ENCODE measurements at regions not wholly inside any gene's neighbourhood (a gene's known extent, or its start where the extent isn't known, plus 50 kb on each side); places are given as distances from the start of the nearest gene placed in this dataset.

- TF ChIP-seq, protein P1, sequence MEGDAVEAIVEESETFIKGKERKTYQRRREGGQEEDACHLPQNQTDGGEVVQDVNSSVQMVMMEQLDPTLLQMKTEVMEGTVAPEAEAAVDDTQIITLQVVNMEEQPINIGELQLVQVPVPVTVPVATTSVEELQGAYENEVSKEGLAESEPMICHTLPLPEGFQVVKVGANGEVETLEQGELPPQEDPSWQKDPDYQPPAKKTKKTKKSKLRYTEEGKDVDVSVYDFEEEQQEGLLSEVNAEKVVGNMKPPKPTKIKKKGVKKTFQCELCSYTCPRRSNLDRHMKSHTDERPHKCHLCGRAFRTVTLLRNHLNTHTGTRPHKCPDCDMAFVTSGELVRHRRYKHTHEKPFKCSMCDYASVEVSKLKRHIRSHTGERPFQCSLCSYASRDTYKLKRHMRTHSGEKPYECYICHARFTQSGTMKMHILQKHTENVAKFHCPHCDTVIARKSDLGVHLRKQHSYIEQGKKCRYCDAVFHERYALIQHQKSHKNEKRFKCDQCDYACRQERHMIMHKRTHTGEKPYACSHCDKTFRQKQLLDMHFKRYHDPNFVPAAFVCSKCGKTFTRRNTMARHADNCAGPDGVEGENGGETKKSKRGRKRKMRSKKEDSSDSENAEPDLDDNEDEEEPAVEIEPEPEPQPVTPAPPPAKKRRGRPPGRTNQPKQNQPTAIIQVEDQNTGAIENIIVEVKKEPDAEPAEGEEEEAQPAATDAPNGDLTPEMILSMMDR (IDR thresholded peaks at IDR 0.05): no peak
- TF ChIP-seq POLR2A (IDR thresholded peaks at IDR 0.05) (no peak), POLR2AphosphoS5 (IDR thresholded peaks at IDR 0.05) (no peak), EP300 (IDR thresholded peaks at IDR 0.05) (no peak)
Observed at GRCh38 chr11:87575088-87575487, 537.4 kb downstream of the TMEM135 start.

Measured in gastroesophageal sphincter (tissue), 3 donors.